Colonic mucosa (tissue), 4 donors: ENCODE measurements at regions not wholly inside any gene's neighbourhood (a gene's known extent, or its start where the extent isn't known, plus 50 kb on each side); places are given as distances from the start of the nearest gene placed in this dataset.

Experiments used
- DNase-seq: peaks from one replicate; pipeline ENCODE4 v3.0.0-alpha.2; 2020
- H3K27ac ChIP-seq: fragments of 200-600 bp; one replicate; pipeline ENCODE4 v1.8.0; 2021
- H3K27me3 ChIP-seq: fragments of 200-600 bp; one replicate; pipeline ENCODE4 v1.8.0; 2021
- H3K36me3 ChIP-seq: fragments of 200-600 bp; one replicate; pipeline ENCODE4 v1.8.0; 2021
- H3K4me1 ChIP-seq: fragments of 200-600 bp; one replicate; pipeline ENCODE4 v1.8.0; 2021; ENCODE audit warnings: mild to moderate bottlenecking
- H3K4me3 ChIP-seq: fragments of 200-600 bp; one replicate; pipeline ENCODE4 v1.8.0; 2021
- H3K9ac ChIP-seq, 2 donors: one replicate each; pipeline ENCODE4 v1.7.0; 2013; ENCODE audit warnings: control low read depth in 2 of 2, low read depth in 2 of 2, low read length in 2 of 2
- H3K9me3 ChIP-seq: fragments of 200-600 bp; one replicate; pipeline ENCODE4 v1.8.0; 2021
- intact Hi-C: fragments of 100-400 bp; cut with DNase I; formaldehyde crosslinking; loops from one replicate; pipeline ENCODE4 v1.14.1; 2022
- TF ChIP-seq, protein P1 (sequence below): fragments of 200-600 bp; IDR thresholded peaks from one replicate; pipeline ENCODE4 v1.8.0; 2022; ENCODE audit warnings: antibody characterized with exemption, mild to moderate bottlenecking
- donor health status: healthy.
- donor health status: DM: no; HTN: no; CAD: no.
- donor health status: DM: no; HTN: no; CAD: no.

DNA sequence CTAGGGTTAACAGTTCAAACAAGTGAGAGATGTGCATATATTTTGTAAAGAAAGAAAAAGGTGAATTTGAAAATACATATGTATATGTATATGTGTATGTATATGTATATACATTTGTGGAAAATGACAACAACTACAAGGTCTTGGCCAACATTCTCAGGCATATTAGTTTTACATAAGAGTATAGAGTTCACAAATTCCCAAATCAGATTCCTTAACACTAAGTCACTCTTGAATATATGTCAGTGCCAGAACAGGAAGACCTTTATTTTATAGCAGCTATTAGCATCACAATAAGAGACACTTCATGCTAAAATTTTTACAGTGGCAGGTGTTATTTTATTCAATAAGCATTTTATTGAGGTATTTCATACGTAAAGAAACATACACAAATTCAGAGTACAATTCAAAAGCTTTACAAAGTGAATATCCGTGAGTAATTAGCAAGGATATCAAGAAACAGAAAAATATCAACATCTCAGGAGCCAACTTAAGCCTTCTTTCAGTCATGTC, 179.7 kb downstream of the SLC6A15 start:
- intact Hi-C loops, result no loop called here
- Histone ChIP-seq H3K4me3 (no peak overlapping the region), H3K27me3 (no peaks in the 10 kb centered on the region), H3K9me3 (no peaks in the 10 kb centered on the region), H3K4me1 (no peaks in the 10 kb centered on the region), H3K9ac (no peak overlapping the region), H3K27ac (no peak overlapping the region), H3K36me3 (no peaks in the 10 kb centered on the region)
- no peak for DNase-seq
- TF ChIP-seq, protein P1, sequence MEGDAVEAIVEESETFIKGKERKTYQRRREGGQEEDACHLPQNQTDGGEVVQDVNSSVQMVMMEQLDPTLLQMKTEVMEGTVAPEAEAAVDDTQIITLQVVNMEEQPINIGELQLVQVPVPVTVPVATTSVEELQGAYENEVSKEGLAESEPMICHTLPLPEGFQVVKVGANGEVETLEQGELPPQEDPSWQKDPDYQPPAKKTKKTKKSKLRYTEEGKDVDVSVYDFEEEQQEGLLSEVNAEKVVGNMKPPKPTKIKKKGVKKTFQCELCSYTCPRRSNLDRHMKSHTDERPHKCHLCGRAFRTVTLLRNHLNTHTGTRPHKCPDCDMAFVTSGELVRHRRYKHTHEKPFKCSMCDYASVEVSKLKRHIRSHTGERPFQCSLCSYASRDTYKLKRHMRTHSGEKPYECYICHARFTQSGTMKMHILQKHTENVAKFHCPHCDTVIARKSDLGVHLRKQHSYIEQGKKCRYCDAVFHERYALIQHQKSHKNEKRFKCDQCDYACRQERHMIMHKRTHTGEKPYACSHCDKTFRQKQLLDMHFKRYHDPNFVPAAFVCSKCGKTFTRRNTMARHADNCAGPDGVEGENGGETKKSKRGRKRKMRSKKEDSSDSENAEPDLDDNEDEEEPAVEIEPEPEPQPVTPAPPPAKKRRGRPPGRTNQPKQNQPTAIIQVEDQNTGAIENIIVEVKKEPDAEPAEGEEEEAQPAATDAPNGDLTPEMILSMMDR, result no peak

DNA sequence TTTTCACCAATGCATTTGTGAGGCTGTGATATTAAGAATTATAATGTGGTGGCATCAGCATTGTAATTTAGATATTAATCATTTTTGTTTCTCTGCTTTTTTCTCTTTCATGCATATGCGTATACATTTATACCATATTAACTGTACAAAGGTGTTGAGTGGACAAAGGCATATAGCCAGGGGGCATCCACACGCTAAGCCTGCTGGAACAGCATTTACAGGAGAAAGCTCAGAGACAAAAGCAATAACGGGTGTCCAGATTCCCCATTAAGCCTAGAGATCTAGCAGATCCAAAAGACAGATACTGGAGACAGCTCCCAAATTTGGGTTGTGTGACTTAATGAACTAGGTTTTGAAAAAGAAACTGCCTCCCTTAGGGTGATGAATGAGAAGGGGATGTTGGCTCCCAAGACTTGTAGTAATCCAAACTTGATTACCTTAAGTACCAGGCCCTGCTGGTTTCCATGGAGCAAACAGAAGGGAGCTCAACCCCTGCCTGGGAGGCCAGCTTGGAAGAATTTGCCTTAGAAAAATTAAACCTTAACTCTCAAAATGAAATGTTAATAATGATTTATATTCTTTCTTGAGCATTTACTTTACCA, 181.9 kb downstream of the SLC6A15 start:
- Histone ChIP-seq H3K9ac (no peak overlapping the region), H3K36me3 (no peaks in the 10 kb centered on the region), H3K4me1 (no peaks in the 10 kb centered on the region), H3K27ac (no peak overlapping the region), H3K27me3 (no peaks in the 10 kb centered on the region), H3K9me3 (no peaks in the 10 kb centered on the region), H3K4me3 (no peak overlapping the region)
- no peak for DNase-seq
- intact Hi-C loops, result no loop called here
- TF ChIP-seq, protein P1, result no peak

DNA sequence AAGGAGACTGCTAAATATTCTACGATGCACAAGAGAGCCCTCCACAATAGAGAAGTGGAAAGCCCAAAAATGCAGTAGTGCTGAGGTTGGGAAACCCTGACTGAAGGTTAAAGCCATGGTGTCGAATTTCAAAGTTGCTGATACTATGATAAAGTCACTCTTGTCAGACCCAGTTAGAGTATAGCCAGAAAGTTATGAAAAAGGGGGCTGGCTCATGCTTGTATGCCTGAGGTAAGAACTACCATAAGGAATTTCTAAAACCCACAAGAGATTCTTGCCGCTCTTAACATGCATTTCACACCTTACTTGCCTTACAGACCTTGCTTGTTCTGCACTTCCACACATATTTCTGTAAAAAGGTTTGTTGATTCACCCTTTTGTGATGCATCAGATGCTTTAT, 184.6 kb downstream of the SLC6A15 start:
- H3K4me1 ChIP-seq, result no peaks in the 10 kb centered on the region
- no peak overlapping the region for H3K27ac ChIP-seq
- H3K36me3 ChIP-seq, result no peaks in the 10 kb centered on the region
- intact Hi-C loops, result no loop called here
- H3K4me3 ChIP-seq, result no peak overlapping the region
- no peaks in the 10 kb centered on the region for H3K27me3 ChIP-seq
- no peaks in the 10 kb centered on the region for H3K9me3 ChIP-seq
- H3K9ac ChIP-seq, result no peak overlapping the region
- TF ChIP-seq, protein P1, result no peak
- no peak for DNase-seq

DNA sequence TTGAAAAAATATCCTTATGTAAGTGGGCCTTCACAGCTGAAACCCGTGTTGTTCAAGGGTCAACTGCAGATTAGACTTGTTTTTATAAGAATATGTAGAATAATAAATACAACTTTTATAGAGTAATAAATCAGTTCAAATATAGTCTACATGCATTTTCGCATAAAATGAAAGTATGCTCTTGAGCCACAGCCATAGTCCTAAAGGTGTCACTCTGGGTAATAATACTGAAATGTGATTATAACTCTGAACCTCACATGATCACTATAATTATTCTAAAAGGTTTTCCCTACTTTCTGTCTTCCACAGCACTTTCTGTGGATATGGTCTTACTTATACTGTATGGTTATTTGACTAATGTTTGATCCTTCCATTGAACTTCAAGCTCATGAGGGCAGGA, 185.8 kb downstream of the SLC6A15 start:
- intact Hi-C loops, result no loop called here
- no peak overlapping the region for H3K27ac ChIP-seq
- H3K36me3 ChIP-seq, result no peaks in the 10 kb centered on the region
- H3K9ac ChIP-seq, result no peak overlapping the region
- no peaks in the 10 kb centered on the region for H3K9me3 ChIP-seq
- no peaks in the 10 kb centered on the region for H3K27me3 ChIP-seq
- no peak overlapping the region for H3K4me3 ChIP-seq
- no peak for DNase-seq
- no peaks in the 10 kb centered on the region for H3K4me1 ChIP-seq
- TF ChIP-seq, protein P1, result no peak

DNA sequence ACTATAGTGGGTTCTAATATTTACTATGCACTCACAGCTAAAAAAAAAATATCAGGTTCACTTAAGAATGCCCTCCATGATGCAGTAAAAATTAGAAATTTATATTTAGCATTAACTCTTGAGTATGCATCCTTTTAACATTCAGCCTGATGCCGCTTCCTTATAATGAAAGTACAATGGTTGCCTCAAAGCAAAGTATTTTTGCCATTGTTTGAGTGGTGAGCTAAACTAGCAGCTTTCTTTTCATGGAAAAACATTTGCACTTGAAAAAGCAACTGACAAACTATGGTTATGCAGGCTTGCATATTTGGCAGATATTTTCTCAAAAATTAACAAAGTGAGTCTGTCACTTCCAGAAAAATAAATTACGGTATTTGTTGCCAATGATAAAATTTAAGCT, 188.6 kb downstream of the SLC6A15 start:
- H3K27me3 ChIP-seq, result no peaks in the 10 kb centered on the region
- H3K9me3 ChIP-seq, result no peaks in the 10 kb centered on the region
- TF ChIP-seq, protein P1, result no peak
- no peak overlapping the region for H3K4me3 ChIP-seq
- intact Hi-C loops, result no loop called here
- no peaks in the 10 kb centered on the region for H3K36me3 ChIP-seq
- DNase-seq, result no peak
- H3K27ac ChIP-seq, result no peak overlapping the region
- no peak overlapping the region for H3K9ac ChIP-seq
- no peaks in the 10 kb centered on the region for H3K4me1 ChIP-seq
